GM23248 (cell line): ENCODE measurements at regions not wholly inside any gene's neighbourhood (a gene's known extent, or its start where the extent isn't known, plus 50 kb on each side); places are given as distances from the start of the nearest gene placed in this dataset.

Experiments
- EZH2 ChIP-seq: fragments of 200-600 bp; sonication (generic); IDR thresholded peaks from 2 replicates; pipeline ENCODE4 v1.6.1; 2018; ENCODE audit warnings: antibody characterized with exemption, mild to moderate bottlenecking; ENCODE audit not compliant: insufficient read depth, poor library complexity, severe bottlenecking
- EZH2phosphoT487 ChIP-seq: fragments of 200-600 bp; sonication (generic); IDR thresholded peaks from 2 replicates; pipeline ENCODE4 v1.6.1; 2018; ENCODE audit warnings: antibody characterized with exemption, moderate library complexity, mild to moderate bottlenecking, low read depth; ENCODE audit not compliant: insufficient read depth

DNA sequence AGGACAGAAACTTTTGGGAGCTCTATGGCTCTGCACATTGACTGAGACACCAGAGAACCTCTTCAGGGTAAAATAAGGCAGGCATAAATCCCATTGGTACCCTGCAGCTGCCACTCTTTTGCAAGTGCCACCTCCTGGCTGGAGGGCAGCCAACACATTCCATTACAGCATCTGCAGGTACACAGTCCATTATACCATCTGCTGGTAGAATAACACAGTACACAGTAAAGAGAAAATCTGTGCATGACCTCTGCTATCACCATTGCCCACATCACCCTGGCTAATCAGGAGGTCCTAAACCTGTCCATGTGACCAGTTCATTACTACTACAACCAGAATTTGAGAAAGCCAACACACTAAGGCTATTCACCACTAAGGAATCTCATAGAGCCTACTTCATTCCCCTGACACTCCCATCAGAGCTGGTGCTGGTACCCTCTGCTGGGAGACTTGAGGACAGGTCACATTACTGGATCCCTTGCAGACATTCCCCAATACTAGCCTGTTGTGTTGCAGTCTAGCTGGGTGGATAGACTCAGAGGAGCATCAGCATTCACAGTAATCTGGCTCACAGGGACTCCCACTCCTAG lies 176.2 kb upstream of the TACR3 start:
- TF ChIP-seq EZH2phosphoT487 (no peak), EZH2 (no peak)
